ENCODE measurements at regions not wholly inside any gene's neighbourhood (a gene's known extent, or its start where the extent isn't known, plus 50 kb on each side); places are given as distances from the start of the nearest gene placed in this dataset.

DNA sequence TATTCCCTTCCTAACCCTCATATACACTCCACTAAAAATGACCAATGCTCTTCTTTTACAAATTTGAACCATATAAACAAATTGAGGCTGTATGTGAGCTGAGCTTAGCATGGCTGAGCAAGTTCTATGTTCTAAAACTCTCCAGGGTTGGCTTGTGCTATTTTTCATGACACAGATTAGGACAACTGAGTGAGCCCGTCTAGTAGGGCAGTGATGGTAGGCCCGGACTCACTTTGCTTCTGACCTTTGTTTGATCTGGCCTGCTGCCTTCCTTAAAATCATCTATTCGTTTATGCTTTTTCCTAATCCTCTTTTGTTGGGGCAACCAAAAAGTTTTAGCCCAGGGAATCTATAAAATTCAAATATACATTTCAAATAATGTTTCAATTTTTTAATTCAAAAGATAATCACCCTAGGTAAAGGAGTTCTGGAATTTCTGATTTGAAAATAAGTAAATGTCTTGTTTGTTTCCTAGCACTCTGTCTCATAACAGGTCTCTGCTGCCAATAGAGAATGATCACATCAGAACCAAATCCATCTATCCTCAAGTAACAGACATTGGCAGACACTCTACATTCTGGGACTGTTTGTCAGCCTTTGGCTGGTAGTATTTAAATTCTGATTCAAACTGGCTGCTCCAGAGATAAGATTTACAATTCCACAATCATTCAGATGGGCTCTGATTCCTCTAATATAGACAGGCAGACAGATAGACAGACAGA lies 217.0 kb upstream of the TARS1 start:
- Histone ChIP-seq H3K27me3 (no peaks in the 10 kb centered on the region), H3K36me3 (no peaks in the 10 kb centered on the region), H3K9me3 (no peaks in the 10 kb centered on the region), H3K27ac (peak overlapping the region in 1 of 2 donors; percentile 28), H3K4me1 (peaks cover 5 to 23% of the 10 kb centered on the region in 2 donors), H3K4me3 (no peak overlapping the region)
- TF ChIP-seq, protein P1, sequence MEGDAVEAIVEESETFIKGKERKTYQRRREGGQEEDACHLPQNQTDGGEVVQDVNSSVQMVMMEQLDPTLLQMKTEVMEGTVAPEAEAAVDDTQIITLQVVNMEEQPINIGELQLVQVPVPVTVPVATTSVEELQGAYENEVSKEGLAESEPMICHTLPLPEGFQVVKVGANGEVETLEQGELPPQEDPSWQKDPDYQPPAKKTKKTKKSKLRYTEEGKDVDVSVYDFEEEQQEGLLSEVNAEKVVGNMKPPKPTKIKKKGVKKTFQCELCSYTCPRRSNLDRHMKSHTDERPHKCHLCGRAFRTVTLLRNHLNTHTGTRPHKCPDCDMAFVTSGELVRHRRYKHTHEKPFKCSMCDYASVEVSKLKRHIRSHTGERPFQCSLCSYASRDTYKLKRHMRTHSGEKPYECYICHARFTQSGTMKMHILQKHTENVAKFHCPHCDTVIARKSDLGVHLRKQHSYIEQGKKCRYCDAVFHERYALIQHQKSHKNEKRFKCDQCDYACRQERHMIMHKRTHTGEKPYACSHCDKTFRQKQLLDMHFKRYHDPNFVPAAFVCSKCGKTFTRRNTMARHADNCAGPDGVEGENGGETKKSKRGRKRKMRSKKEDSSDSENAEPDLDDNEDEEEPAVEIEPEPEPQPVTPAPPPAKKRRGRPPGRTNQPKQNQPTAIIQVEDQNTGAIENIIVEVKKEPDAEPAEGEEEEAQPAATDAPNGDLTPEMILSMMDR (IDR thresholded peaks at IDR 0.05), result no peak
- intact Hi-C loops (cut with DNase I), result no loop called here
- no peak for DNase-seq (ENCODE audit: low spot score in 2 of 2)

DNA sequence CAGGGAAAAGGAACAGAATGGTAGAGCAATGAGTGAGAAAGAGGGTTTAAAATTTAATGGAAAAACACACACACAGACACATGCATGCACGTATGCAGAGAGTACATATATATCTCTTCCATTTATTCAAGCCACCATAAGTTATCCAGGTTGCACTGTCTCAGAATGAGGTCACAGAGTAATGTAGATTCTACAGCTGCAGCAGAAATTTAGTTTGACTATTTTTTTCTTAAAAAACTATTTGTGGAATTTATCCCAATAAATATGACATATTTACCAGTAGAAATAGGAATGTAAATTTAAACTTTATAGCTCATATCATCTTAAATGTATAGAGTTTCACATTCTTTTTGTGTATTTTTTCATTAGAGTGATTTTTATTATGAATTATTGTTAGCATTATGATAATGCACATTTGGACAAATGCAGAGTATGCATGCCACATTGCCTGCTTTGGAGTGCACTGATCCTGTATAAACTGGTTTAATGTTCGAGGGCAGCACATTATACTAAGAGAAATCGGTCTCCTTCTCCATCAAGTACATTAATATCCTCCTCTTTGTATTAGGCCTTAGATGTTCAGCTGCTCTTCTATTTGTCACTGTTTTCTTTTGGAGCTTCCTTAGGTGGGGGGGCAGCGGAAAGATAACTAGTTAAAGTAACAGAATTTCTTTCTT lies 216.3 kb upstream of the TARS1 start:
- H3K9me3 ChIP-seq, result no peaks in the 10 kb centered on the region
- peaks cover 5 to 26% of the 10 kb centered on the region in 2 donors for H3K4me1 ChIP-seq
- H3K4me3 ChIP-seq, result no peak overlapping the region
- intact Hi-C loops (cut with DNase I), result no loop called here
- no peak overlapping the region for H3K27ac ChIP-seq
- no peaks in the 10 kb centered on the region for H3K27me3 ChIP-seq
- TF ChIP-seq, protein P1 (IDR thresholded peaks at IDR 0.05), result no peak
- no peaks in the 10 kb centered on the region for H3K36me3 ChIP-seq
- DNase-seq (ENCODE audit: low spot score in 2 of 2), result no peak

DNA sequence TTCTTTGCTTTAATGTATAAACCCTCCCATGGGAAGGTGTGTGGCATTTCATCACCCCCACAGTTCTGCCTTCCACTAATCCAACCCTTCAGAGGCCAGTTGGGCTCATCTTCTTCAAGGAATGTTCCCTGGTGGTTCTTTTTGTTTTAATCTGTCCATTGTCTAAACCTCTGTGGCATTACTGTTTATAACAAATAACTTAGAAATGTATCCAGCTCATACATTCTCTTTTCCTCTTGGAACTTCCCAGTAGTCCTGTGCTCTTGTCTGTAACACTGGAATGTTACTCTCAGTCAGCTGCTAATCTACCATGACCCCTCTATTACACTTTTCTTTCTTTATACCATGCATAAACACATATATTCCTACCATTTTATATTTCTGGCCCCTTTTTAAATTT lies 213.5 kb upstream of the TARS1 start:
- intact Hi-C loops (cut with DNase I), result no loop called here
- H3K9me3 ChIP-seq, result no peaks in the 10 kb centered on the region
- H3K4me3 ChIP-seq, result no peak overlapping the region
- H3K4me1 ChIP-seq, result peaks cover 5 to 29% of the 10 kb centered on the region in 2 donors
- no peak for DNase-seq (ENCODE audit: low spot score in 2 of 2)
- no peaks in the 10 kb centered on the region for H3K27me3 ChIP-seq
- H3K36me3 ChIP-seq, result no peaks in the 10 kb centered on the region
- TF ChIP-seq, protein P1 (IDR thresholded peaks at IDR 0.05), result no peak
- H3K27ac ChIP-seq, result peak overlapping the region; percentile 70 to 74

DNA sequence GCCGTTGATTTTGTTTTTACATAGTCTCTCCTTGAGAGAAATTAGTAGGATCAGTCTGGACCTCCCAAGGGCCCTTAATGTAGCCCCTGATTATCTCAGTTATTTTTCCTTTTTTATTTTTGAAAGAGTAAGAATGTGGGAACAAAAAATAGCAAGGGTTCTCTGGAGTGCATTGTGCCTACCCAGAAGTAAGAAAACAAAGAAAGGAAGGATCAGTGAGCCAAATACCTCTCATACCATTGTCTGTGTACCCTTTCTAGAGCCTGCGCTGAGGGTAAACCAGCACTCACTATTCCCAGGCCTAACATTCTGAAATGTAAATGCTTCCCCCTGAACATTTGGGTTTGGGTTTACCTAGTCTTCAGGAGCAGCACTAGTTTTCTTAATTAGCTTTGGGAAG lies 213.0 kb upstream of the TARS1 start:
- Histone ChIP-seq H3K4me3 (peak overlapping the region in 1 of 2 donors; percentile 11), H3K27ac (peak overlapping the region; percentile 70 to 74), H3K27me3 (no peaks in the 10 kb centered on the region), H3K9me3 (no peaks in the 10 kb centered on the region), H3K4me1 (peaks cover 5 to 30% of the 10 kb centered on the region in 2 donors), H3K36me3 (no peaks in the 10 kb centered on the region)
- TF ChIP-seq, protein P1 (IDR thresholded peaks at IDR 0.05), result no peak
- no peak for DNase-seq (ENCODE audit: low spot score in 2 of 2)
- intact Hi-C loops (cut with DNase I), result no loop called here

DNA sequence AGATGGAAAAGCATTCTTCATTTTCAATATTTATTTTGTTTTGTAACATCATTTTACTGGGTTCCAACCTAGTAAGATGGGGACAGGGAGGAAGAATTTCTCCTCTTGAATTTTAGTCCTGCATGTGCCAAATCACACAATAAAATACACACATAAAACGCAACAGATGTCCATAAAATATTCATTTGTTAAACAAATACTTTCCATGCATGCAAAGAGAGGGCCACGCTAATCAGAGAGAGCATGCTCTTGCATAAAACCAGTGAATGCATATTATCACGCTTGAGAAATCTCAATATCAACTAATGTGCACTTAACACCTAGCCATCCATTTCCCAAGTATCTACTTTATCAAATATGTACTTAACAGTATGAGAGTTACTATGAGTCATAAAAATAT lies 212.6 kb upstream of the TARS1 start:
- Histone ChIP-seq H3K36me3 (no peaks in the 10 kb centered on the region), H3K27ac (peak overlapping the region; percentile 70 to 74)
- TF ChIP-seq, protein P1 (IDR thresholded peaks at IDR 0.05), result no peak

More for the DNA sequence above, 212.6 kb upstream of the TARS1 start:
- Histone ChIP-seq H3K4me1 (peaks cover 5 to 32% of the 10 kb centered on the region in 2 donors), H3K27me3 (no peaks in the 10 kb centered on the region), H3K4me3 (peak overlapping the region in 1 of 2 donors; percentile 11), H3K9me3 (no peaks in the 10 kb centered on the region)
- no peak for DNase-seq (ENCODE audit: low spot score in 2 of 2)
- intact Hi-C loops (cut with DNase I), result no loop called here

Data from ascending aorta (tissue), 2 donors.